GM06990 (cell line): ENCODE measurements at regions not wholly inside any gene's neighbourhood (a gene's known extent, or its start where the extent isn't known, plus 50 kb on each side); places are given as distances from the start of the nearest gene placed in this dataset.

Experiments used
- DNase-seq: peaks from one replicate; pipeline ENCODE4 v3.0.0-alpha.2; 2011; ENCODE audit not compliant: insufficient read length; ENCODE audit errors: extremely low read depth
- H3K27me3 ChIP-seq: replicated peaks from 2 replicates; pipeline ENCODE4 v1.6.0; 2011; ENCODE audit warnings: low read length; ENCODE audit not compliant: control insufficient read depth, insufficient read depth
- H3K36me3 ChIP-seq: 2 replicates; pipeline ENCODE4 v1.5.1; 2011; ENCODE audit warnings: low read length; ENCODE audit not compliant: control insufficient read depth, insufficient read depth
- H3K4me3 ChIP-seq: replicated peaks from 2 replicates; pipeline ENCODE4 v1.5.1; 2011; ENCODE audit warnings: low read depth, mild to moderate bottlenecking, control low read depth, low read length
- TF ChIP-seq, protein P1 (sequence below): IDR thresholded peaks from 2 replicates; pipeline ENCODE4 v1.5.1; 2011; ENCODE audit warnings: low read length, control low read depth, mild to moderate bottlenecking, inconsistent platforms; ENCODE audit not compliant: insufficient read depth, poor library complexity, severe bottlenecking

DNA sequence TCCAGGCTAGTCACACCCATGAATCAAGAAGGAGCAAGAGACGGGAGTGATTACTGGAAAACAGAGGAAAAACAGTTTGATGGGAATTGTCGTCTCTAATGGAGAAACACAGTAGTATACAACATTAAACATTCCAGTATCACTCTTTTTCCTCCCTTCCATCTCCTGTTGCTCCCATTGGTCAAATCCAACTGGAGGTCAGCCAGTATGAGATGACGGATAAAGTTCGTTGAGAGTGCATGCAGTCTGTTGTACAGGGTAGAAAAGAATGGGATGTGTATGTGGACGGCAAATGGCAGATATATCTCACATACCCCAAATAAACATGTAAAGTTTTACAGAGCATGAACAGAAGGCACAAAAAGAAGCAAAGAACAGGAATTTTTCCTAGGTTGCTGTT lies 221.9 kb upstream of the TNP1 start:
- Histone ChIP-seq H3K27me3 (no peaks in the 10 kb centered on the region), H3K36me3 (no peaks in the 10 kb centered on the region), H3K4me3 (no peak overlapping the region)
- TF ChIP-seq, protein P1, sequence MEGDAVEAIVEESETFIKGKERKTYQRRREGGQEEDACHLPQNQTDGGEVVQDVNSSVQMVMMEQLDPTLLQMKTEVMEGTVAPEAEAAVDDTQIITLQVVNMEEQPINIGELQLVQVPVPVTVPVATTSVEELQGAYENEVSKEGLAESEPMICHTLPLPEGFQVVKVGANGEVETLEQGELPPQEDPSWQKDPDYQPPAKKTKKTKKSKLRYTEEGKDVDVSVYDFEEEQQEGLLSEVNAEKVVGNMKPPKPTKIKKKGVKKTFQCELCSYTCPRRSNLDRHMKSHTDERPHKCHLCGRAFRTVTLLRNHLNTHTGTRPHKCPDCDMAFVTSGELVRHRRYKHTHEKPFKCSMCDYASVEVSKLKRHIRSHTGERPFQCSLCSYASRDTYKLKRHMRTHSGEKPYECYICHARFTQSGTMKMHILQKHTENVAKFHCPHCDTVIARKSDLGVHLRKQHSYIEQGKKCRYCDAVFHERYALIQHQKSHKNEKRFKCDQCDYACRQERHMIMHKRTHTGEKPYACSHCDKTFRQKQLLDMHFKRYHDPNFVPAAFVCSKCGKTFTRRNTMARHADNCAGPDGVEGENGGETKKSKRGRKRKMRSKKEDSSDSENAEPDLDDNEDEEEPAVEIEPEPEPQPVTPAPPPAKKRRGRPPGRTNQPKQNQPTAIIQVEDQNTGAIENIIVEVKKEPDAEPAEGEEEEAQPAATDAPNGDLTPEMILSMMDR = no peak
- no peak for DNase-seq

DNA sequence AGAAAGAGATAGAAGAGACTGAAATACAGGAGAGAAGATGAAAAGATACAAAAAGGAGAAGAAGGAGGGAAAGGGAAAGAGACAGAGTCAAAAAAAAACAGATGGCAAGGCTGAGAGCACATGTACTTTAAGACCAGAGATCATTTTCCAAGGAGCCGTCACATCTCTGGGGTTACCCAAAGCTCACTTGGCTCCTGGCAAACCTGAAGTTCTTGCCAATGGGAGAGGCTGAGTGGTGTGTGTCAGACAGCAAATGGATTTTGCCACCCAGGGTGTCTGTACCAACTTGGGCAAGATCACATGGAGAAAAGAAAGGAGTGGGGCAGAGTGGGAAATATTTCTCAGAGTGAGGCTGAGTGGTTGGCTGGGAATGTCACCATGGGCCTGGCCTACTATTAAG lies 219.3 kb upstream of the TNP1 start:
- no peaks in the 10 kb centered on the region for H3K36me3 ChIP-seq
- DNase-seq = no peak
- H3K27me3 ChIP-seq = no peaks in the 10 kb centered on the region
- no peak overlapping the region for H3K4me3 ChIP-seq
- TF ChIP-seq, protein P1 = no peak

DNA sequence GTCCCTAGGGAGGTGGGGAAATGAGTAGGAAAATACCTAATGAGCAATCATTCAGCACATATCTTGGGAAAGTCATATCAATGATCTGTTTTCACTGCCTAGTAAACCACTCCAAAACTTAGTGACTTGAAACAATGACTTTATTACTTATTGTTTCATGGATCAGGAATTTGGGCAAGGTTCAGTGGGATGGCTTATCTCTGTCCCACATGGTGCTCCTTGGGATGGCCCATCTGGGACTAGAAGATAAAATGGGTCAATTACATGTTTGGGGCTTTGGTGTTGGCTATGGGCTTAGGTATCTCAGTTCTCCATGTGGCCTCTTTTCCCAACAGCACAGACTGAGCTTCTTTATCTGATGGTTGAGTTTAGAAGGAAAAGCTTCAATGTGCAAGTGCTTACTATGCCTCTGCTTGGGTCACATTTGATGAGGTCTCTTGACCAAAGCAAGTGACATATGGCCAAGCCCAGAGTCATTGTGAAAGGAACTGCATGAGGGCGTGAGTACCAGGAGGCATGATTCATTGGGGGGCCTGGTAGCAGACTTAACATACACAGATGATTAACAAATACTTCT lies 218.1 kb upstream of the TNP1 start:
- TF ChIP-seq, protein P1 = no peak
- no peak for DNase-seq
- Histone ChIP-seq H3K36me3 (no peaks in the 10 kb centered on the region), H3K4me3 (no peak overlapping the region), H3K27me3 (no peaks in the 10 kb centered on the region)

DNA sequence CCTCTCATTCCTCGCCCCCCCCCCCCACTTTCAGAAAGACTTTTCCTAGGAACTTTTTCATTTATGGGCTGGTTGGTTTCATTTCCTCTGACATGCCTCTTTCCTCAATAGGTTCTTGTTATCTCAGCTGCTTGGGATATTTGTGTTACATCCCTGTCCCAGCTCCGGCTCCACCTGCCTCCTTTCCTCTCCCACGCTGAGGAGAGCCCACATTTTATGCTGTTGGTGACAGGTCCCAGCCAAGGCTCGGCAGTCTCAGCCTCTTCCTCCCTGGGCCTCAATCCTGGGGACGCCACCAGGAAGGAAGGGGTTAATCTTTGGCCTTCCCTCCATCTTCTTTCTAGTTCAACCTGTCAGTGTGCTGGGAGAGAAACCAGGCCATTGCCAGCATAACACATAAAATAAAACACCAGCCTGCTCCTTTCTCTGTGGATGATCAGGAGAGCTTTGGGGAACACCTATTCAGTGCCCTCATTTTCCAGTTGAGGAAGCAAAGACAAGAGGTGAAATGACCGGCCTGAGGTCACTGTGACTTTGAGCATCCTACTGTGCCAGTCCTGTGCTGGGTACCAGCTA lies 216.9 kb upstream of the TNP1 start:
- TF ChIP-seq, protein P1 = no peak
- no peak overlapping the region for H3K4me3 ChIP-seq

DNA sequence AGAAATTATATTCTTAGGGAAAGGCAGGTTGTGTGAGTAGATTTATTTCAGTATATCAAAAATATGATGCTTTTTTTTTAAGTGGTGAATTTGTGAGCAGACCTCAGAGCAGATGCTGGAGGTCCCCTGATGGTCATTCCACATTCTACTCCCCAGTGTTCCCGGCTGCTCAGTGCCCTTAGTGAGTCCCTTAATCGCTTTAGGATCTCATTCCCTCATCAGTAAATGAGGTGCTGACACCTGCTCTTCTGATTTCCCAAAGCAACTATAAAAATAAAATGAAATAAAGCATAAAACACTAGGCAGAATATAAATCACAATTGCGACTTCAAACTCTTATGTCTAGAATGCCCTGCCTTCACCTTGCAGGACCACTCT lies 216.2 kb upstream of the TNP1 start:
- no peak for DNase-seq

More for the DNA sequence above, 216.9 kb upstream of the TNP1 start:
- Histone ChIP-seq H3K27me3 (no peaks in the 10 kb centered on the region), H3K36me3 (no peaks in the 10 kb centered on the region)
- DNase-seq = no peak

More for the DNA sequence above, 216.2 kb upstream of the TNP1 start:
- H3K36me3 ChIP-seq = no peaks in the 10 kb centered on the region
- no peaks in the 10 kb centered on the region for H3K27me3 ChIP-seq
- TF ChIP-seq, protein P1 = no peak
- no peak overlapping the region for H3K4me3 ChIP-seq
